GM23248 (cell line): ENCODE measurements at regions not wholly inside any gene's neighbourhood (a gene's known extent, or its start where the extent isn't known, plus 50 kb on each side); places are given as distances from the start of the nearest gene placed in this dataset.

ENCODE experiments used
- EZH2 ChIP-seq: fragments of 200-600 bp; sonication (generic); IDR thresholded peaks from 2 replicates; pipeline ENCODE4 v1.6.1; 2018; ENCODE audit warnings: antibody characterized with exemption, mild to moderate bottlenecking; ENCODE audit not compliant: insufficient read depth, poor library complexity, severe bottlenecking
- EZH2phosphoT487 ChIP-seq: fragments of 200-600 bp; sonication (generic); IDR thresholded peaks from 2 replicates; pipeline ENCODE4 v1.6.1; 2018; ENCODE audit warnings: antibody characterized with exemption, moderate library complexity, mild to moderate bottlenecking, low read depth; ENCODE audit not compliant: insufficient read depth

DNA sequence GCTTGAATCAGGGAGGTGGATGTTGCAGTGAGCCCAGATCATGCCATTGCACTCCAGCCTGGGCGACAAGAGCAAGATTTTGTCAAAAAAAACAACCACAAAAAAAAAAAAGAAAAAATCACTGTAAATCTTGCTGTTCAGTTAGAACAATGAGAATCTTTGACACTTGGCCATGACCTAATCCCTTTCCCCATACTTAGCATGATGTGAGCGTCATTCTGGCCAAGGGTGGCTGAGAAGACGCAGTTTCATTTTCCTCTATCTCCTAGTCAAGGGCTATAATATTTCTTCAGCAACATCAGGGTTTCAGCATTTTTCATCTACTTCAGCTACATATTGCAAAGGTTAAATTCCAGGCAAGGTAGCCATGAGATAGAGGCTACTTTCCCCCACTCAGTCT is 599.4 kb upstream of the MDGA2 start:
- TF ChIP-seq EZH2, result no peak
- TF ChIP-seq EZH2phosphoT487, result no peak
